ENCODE measurements at regions not wholly inside any gene's neighbourhood (a gene's known extent, or its start where the extent isn't known, plus 50 kb on each side); places are given as distances from the start of the nearest gene placed in this dataset.

DNA sequence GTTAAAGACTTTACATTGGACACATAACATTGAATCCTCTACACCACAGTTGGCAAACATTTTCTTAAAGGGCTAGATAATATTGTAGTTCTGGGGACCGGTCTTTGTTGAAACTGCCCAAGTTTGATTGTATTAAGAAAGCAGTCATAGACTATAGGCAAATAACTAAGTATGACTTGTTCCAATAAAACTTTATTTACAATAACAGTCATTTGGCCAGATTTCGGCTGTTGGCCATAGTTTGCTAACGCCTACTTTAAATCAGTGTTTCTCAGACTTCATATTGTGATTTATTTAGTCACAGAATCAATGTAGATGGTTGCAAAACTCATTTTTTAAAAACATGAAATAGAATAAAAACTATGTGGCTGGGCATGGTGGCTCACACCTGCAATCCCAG lies 531.8 kb downstream of the XYLT1 start:
- TF ChIP-seq, protein P1, sequence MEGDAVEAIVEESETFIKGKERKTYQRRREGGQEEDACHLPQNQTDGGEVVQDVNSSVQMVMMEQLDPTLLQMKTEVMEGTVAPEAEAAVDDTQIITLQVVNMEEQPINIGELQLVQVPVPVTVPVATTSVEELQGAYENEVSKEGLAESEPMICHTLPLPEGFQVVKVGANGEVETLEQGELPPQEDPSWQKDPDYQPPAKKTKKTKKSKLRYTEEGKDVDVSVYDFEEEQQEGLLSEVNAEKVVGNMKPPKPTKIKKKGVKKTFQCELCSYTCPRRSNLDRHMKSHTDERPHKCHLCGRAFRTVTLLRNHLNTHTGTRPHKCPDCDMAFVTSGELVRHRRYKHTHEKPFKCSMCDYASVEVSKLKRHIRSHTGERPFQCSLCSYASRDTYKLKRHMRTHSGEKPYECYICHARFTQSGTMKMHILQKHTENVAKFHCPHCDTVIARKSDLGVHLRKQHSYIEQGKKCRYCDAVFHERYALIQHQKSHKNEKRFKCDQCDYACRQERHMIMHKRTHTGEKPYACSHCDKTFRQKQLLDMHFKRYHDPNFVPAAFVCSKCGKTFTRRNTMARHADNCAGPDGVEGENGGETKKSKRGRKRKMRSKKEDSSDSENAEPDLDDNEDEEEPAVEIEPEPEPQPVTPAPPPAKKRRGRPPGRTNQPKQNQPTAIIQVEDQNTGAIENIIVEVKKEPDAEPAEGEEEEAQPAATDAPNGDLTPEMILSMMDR (IDR thresholded peaks at IDR 0.05; ENCODE audit: borderline replicate concordance, extremely low read depth, low read length, poor library complexity, severe bottlenecking): no peak
- no peak for TF ChIP-seq EZH2 (IDR thresholded peaks at IDR 0.05; ENCODE audit: borderline replicate concordance, low read depth, low read length, severe bottlenecking)

Measured in DND-41 (cell line).